ENCODE measurements at regions not wholly inside any gene's neighbourhood (a gene's known extent, or its start where the extent isn't known, plus 50 kb on each side); places are given as distances from the start of the nearest gene placed in this dataset.

DNA sequence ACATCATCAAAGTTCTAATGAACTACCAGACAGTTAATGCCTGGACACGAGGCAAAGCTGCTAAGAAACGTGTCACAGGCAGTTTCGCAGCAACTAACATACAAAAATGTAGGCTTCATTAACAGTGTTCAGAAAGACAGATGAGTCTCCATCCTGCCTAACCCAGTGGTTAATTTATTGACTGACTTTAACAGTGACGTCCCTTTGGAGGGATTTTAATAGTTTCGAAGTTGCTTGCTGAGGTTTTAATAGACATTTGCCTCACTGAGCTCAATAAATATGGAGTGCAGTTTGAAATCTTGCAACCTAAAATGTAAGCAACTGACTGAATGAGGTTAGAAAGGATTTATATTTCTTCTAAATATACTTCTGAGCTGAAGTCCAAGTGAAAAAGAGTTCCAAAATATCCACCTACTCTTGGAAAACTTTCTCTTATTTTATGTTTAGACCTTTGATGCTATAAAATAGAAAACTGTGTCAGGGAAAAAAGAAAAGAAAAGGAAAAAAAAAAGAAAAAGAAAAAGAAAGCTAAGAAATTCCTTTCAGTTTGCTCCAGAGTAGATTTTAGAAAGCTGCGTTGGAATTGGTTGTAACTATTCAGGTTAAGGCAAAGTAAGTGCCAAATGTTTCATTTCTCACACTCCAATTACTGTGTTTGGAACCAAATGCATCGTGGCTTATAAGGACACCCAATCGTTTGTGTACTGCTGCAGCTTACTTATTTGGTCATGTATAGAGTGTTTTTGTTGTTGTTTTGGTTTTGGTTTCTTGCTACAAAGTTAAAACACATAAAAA lies 2016.6 kb downstream of the MAT2B start:
- H3K4me1 Mint-ChIP-seq: no peaks in the 10 kb centered on the region
- no peak overlapping the region for H3K4me3 Mint-ChIP-seq
- H3K36me3 Mint-ChIP-seq: no peaks in the 10 kb centered on the region
- DNase-seq (ENCODE audit: low spot score in 2 of 2) (no peak), ATAC-seq (no peak)
- H3K9me3 Mint-ChIP-seq: peaks cover 3% of the 10 kb centered on the region
- H3K27ac Mint-ChIP-seq: no peak overlapping the region

DNA sequence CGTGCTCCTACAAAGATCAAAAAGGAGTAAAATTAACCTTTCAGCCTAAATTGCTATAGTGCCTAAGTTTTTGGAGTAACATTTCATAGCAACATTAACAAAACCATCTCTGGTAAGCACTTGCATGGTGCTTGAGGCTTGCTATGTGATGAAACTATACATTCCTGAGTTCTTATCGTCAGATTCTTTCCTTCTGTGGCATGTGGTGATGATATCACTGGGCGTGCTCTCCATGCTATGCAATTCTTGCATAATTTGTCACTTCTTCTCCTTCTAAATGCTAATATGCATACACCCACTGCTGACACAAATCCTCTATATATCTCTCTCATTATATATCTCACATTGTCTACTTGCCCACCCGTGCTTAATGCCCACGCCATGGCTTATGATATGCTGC lies 2019.9 kb downstream of the MAT2B start:
- H3K4me1 Mint-ChIP-seq: no peaks in the 10 kb centered on the region
- H3K4me3 Mint-ChIP-seq: no peak overlapping the region
- H3K36me3 Mint-ChIP-seq: no peaks in the 10 kb centered on the region
- ATAC-seq (no peak), DNase-seq (ENCODE audit: low spot score in 2 of 2) (no peak)
- no peak overlapping the region for H3K27ac Mint-ChIP-seq
- H3K9me3 Mint-ChIP-seq: peaks cover 6% of the 10 kb centered on the region

DNA sequence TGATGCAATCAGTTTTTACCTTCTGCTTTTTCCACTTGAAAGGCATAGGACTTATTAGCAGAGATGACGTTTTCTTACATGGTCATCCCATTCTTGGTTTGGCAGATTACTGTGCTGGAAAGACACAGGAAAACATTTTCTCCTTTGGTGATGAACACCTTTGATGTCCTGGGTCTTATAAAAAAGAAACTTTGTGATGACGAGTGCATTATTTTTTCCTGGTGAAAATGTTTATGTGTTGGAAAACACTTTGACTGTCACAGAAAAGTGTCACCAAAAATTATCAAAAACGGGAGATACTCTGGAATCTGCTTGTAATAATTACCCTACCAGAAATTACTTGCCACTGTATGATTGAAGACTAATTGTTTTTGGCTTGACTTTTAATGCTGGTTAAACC lies 2020.9 kb downstream of the MAT2B start:
- H3K9me3 Mint-ChIP-seq: peaks cover 7% of the 10 kb centered on the region
- ATAC-seq (no peak), DNase-seq (ENCODE audit: low spot score in 2 of 2) (no peak)
- no peak overlapping the region for H3K27ac Mint-ChIP-seq
- H3K36me3 Mint-ChIP-seq: no peaks in the 10 kb centered on the region
- H3K4me3 Mint-ChIP-seq: no peak overlapping the region
- no peaks in the 10 kb centered on the region for H3K4me1 Mint-ChIP-seq

DNA sequence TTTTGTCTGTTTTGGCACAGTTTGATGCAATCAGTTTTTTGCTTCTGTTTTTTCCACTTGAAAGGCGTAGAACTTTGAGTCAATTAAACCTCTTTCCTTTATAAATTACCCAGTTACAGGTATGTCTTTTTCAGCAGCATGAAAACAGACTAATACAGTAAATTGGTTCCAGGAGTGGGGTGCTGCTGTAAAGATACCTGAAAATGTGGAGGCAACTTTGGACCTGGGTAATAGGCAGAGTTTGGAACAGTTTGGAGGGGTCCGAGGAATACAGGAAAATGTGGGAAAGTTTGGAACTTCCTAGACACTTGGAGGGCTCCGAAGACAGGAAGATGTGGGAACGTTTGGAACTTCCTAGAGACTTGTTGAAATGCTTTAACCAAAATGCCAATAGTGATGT lies 2022.2 kb downstream of the MAT2B start:
- Mint-ChIP-seq H3K4me3 (no peak overlapping the region), H3K27ac (no peak overlapping the region), H3K4me1 (no peaks in the 10 kb centered on the region), H3K36me3 (no peaks in the 10 kb centered on the region), H3K9me3 (peaks cover 10% of the 10 kb centered on the region)
- DNase-seq (ENCODE audit: low spot score in 2 of 2) (no peak), ATAC-seq (no peak)

DNA sequence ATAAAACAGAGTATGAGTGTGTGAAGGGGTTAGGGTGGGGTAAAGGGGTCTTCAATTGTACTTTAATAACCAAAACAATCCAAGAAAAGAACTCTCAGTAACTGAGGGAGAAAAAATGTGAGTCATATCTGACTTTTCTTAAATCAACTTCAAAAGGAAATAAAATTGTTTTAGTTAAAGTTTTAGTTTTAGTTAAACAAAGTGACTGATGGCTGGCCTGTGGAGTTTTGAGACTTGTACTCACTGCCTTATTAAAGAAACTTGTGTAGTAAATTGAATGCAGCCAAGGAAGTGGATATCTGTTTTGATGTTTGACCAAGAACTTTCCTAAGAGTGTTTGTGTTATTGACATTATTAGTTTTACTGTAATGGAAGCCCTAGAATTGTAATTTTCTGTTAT lies 2032.6 kb downstream of the MAT2B start:
- H3K4me1 Mint-ChIP-seq: no peaks in the 10 kb centered on the region
- H3K4me3 Mint-ChIP-seq: no peak overlapping the region
- ATAC-seq (no peak), DNase-seq (ENCODE audit: low spot score in 2 of 2) (no peak)
- peaks cover 3% of the 10 kb centered on the region for H3K9me3 Mint-ChIP-seq
- H3K27ac Mint-ChIP-seq: no peak overlapping the region
- no peaks in the 10 kb centered on the region for H3K36me3 Mint-ChIP-seq

DNA sequence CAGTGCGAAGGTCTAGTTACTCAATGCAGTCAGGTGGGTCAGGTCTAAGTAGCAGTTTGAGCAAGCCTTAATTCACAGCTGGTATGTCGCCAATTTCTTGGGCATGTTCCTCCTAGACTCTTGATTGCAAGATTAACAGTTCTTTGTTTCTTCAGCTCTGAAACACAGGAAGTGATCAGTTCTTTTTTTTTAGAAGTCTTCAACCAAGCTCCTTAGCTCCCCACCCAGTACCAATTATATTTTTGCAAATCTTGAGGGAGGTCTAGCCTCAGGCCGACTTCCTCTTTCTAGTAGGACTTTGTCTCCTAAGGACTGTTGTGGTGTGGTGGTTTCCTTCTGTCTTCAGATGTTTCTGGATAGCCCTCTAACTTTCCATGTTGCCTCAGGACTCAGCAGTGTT lies 2054.2 kb downstream of the MAT2B start:
- Mint-ChIP-seq H3K4me3 (no peak overlapping the region), H3K9me3 (peaks cover 4% of the 10 kb centered on the region), H3K4me1 (no peaks in the 10 kb centered on the region), H3K36me3 (no peaks in the 10 kb centered on the region), H3K27ac (no peak overlapping the region)
- ATAC-seq (no peak), DNase-seq (ENCODE audit: low spot score in 2 of 2) (no peak)

DNA sequence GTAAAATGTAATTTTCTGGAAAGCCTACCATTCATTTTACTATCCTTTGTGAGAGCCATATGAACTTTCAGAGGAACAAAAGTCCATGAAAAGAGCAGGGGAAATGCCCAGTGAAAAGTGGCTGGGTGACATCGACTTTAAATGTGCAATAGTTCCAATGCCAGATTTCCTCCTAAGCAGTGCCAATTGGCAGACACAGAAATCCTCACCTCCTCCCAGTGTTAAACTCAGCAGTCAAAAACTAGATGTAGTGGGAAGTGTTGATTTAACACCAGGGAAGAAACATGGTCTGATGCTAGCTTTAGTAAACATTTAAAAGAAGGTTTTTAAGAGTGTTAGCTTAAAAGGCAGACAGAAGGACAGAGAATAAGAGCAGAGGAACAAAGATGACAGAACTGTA lies 2055.2 kb downstream of the MAT2B start:
- Mint-ChIP-seq H3K36me3 (no peaks in the 10 kb centered on the region), H3K4me1 (no peaks in the 10 kb centered on the region), H3K9me3 (peaks cover 6% of the 10 kb centered on the region), H3K27ac (no peak overlapping the region), H3K4me3 (no peak overlapping the region)
- DNase-seq (ENCODE audit: low spot score in 2 of 2): no peak
- ATAC-seq: no peak

DNA sequence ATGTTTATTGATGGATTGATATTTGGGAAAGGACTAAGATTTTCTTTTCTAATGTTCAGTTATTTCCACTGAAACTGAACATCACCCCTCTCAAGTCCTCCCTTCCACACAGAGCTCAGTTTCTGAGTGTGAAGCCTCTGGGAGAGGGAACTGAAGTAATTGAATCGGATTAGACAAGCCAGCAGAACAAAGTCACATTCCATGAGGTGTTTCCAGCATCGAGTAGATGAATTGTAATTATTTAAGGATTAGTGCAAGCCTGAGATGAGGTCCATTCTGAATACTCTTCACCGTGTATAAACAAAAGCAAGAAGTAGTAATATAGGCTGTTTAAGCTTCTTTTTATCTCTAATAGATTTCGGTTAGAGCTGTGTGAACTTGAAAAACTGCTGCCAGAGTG lies 2060.5 kb downstream of the MAT2B start:
- no peaks in the 10 kb centered on the region for H3K4me1 Mint-ChIP-seq
- H3K4me3 Mint-ChIP-seq: no peak overlapping the region
- H3K27ac Mint-ChIP-seq: no peak overlapping the region
- H3K36me3 Mint-ChIP-seq: no peaks in the 10 kb centered on the region
- ATAC-seq (no peak), DNase-seq (ENCODE audit: low spot score in 2 of 2) (no peak)
- H3K9me3 Mint-ChIP-seq: peaks cover 7% of the 10 kb centered on the region

DNA sequence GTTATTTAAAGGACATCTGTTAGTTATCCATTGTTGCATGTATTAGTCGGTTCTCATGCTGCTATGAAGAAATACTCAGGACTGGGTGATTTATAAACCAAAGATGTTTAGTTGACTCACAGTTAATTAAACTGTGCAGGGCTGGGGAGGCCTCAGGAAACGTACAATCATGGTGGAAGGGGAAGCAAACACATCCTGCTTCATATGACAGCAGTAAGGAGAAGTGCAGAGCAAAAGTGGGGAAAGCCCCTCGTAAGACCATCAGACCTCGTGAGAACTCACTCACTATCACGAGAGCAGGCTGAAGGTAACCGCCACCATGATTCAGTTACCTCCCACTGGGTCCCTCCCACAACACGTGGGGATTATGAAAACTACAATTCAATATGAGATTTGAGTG lies 2064.1 kb downstream of the MAT2B start:
- no peak overlapping the region for H3K4me3 Mint-ChIP-seq
- no peaks in the 10 kb centered on the region for H3K4me1 Mint-ChIP-seq
- H3K27ac Mint-ChIP-seq: no peak overlapping the region
- no peak for ATAC-seq
- H3K36me3 Mint-ChIP-seq: no peaks in the 10 kb centered on the region
- no peak for DNase-seq (ENCODE audit: low spot score in 2 of 2)
- H3K9me3 Mint-ChIP-seq: peaks cover 14% of the 10 kb centered on the region

DNA sequence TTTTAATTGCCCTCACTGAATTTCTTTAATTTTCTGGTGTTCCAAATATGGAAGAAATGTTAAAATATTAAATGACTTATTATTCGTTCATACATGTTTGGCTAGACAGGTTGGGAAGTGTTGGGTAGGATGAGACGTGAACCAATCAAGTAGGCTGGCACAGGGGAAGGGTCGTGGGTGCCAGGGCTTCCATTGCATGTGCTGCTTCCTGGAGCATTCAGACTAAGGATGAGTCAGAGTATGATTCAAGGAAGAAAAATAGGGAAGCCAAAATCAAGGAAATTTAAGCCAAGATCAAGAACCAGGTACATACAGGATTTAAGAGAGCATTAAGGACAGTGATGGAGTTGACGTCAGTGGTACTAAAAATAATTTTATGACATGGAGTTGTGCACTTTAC lies 2068.0 kb downstream of the MAT2B start:
- Mint-ChIP-seq H3K4me3 (no peak overlapping the region), H3K36me3 (no peaks in the 10 kb centered on the region), H3K27ac (no peak overlapping the region), H3K4me1 (no peaks in the 10 kb centered on the region), H3K9me3 (peaks cover 15% of the 10 kb centered on the region)
- DNase-seq (ENCODE audit: low spot score in 2 of 2) (no peak), ATAC-seq (no peak)

DNA sequence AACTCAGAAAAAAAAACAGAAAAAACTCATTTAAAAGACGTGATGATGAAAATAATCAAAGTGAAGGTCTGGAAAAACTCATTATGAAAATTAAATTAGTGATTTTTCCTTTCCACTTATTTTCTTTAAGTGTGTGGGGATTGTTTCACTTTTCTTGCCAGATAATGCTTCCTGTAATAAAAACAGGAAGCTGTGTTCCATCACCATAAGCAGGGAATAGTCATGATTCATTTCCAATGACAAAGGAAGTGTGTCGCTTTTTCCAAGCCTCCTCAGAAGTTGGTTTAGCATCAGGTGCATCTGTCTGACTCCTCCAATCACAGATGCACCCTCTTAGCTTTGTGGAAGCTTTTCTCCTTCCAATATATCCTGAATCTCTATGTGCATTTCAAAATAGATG lies 2068.7 kb downstream of the MAT2B start:
- no peak for DNase-seq (ENCODE audit: low spot score in 2 of 2)
- Mint-ChIP-seq H3K36me3 (no peaks in the 10 kb centered on the region), H3K4me3 (no peak overlapping the region), H3K4me1 (no peaks in the 10 kb centered on the region), H3K27ac (no peak overlapping the region), H3K9me3 (peaks cover 15% of the 10 kb centered on the region)
- no peak for ATAC-seq

DNA sequence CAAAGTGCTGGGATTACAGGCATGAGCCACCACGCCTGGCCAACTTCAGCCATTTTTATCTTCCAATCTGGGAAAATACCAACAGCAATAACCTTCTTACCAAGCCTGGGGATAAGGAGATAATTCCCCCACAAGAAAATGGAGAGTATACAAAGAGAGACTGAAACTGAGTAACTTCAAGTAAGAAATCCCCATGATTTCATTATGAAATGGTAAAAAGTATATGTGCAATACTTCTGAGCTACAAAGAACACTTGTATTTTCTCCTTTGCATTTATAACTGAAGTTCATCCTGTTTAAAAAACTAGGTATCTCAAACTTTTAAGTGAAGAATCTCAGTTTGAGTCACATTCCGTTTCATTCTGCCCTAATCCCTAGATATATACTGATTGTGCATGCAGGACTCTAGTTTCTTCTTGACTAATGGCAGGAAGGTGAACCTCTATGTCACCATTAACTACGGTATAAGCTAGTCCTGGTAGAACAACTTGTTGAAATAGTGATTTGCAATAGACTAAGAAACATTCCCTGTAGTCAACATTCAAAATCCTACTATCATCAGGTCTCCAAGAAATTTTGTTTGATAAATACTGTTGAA lies 2071.4 kb downstream of the MAT2B start:
- Mint-ChIP-seq H3K9me3 (peaks cover 8% of the 10 kb centered on the region), H3K36me3 (no peaks in the 10 kb centered on the region), H3K4me1 (no peaks in the 10 kb centered on the region), H3K27ac (no peak overlapping the region), H3K4me3 (no peak overlapping the region)
- ATAC-seq (no peak), DNase-seq (ENCODE audit: low spot score in 2 of 2) (no peak)

DNA sequence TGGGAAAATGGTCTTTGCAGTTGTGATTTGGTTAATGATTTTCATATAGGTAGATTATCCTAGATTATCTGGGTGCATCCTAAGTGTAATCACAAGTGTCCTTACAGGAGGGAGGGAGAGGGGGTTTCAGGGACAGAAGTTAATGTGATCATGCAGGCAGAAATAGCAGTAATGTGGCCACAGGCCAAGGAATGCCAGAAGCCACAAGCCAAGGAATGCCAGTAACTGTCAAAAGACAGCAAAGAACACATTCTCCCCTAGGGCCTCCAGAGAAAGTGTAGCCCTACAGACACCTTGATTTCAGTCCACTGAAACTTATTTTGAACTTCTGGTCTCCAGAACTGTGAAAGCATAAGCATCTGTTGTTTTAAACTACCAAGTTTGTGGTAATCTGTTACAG lies 2074.5 kb downstream of the MAT2B start:
- no peak overlapping the region for H3K27ac Mint-ChIP-seq
- H3K4me3 Mint-ChIP-seq: no peak overlapping the region

DNA sequence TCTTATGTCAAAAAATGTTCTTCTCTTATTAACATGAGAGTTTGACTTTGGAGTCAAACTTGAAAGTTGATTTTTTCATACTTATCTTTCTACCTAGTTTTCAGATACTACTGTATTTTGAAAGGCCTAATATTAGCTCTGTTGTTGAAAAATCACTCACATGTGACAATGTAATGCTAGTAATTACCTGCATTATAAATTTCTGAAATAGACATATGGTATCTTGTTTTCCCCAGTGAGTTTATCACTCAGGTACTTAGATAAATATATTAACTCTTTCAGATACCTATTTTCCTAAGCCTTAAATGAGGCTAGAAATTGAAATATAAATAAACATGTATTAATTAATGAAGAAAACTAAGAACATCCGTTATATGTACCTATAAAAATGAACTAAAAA lies 2089.3 kb downstream of the MAT2B start:
- no peaks in the 10 kb centered on the region for H3K4me1 Mint-ChIP-seq
- DNase-seq (ENCODE audit: low spot score in 2 of 2) (no peak), ATAC-seq (no peak)
- H3K9me3 Mint-ChIP-seq: peaks cover 18% of the 10 kb centered on the region
- H3K36me3 Mint-ChIP-seq: no peaks in the 10 kb centered on the region
- no peak overlapping the region for H3K4me3 Mint-ChIP-seq
- H3K27ac Mint-ChIP-seq: no peak overlapping the region

More for the DNA sequence above, 2074.5 kb downstream of the MAT2B start:
- Mint-ChIP-seq H3K9me3 (peaks cover 4% of the 10 kb centered on the region), H3K36me3 (no peaks in the 10 kb centered on the region), H3K4me1 (no peaks in the 10 kb centered on the region)
- no peak for DNase-seq (ENCODE audit: low spot score in 2 of 2)
- no peak for ATAC-seq

DNA sequence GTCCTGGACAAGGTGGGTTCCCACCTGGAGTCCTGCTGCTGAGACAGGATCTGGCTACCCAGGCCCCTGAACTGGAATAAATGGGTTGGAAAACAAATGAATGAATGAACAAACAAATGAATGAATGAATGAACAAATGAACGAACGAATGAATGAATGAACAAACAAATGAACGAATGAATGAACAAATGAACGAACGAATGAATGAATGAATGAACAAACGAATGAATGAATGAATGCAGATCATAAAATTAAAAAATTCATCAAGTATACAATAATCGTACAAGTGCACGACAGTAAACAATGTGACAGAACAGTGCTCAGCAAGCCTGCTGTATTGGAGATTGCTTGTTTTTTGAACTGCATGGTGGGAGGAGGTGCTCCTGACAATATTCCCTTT lies 2097.1 kb downstream of the MAT2B start:
- no peak for DNase-seq (ENCODE audit: low spot score in 2 of 2)
- no peak for ATAC-seq
- H3K4me1 Mint-ChIP-seq: no peaks in the 10 kb centered on the region
- no peak overlapping the region for H3K27ac Mint-ChIP-seq
- H3K9me3 Mint-ChIP-seq: peaks cover 30% of the 10 kb centered on the region
- H3K36me3 Mint-ChIP-seq: no peaks in the 10 kb centered on the region
- H3K4me3 Mint-ChIP-seq: no peak overlapping the region

DNA sequence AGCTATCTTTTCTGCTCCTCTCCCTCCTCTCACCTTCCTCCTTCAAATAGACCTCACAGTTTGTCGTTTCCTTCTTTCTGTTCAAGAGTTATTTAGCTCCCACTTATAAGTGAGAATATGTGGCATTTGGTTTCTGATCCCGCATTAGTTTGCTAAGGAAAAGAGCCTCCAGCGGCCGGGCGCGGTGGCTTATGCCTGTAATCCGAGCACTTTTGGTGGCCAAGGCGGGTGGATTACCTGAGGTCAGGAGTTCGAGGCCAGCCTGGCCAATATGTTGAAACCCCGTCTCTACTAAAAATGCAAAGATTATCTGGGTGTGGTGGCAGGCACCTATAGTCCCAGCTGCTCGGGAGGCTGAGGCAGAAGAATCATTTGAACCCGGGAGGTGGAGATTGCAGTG lies 2101.6 kb downstream of the MAT2B start:
- no peak overlapping the region for H3K27ac Mint-ChIP-seq
- DNase-seq (ENCODE audit: low spot score in 2 of 2): no peak
- no peaks in the 10 kb centered on the region for H3K4me1 Mint-ChIP-seq
- no peak overlapping the region for H3K4me3 Mint-ChIP-seq
- H3K9me3 Mint-ChIP-seq: peaks cover 19% of the 10 kb centered on the region
- no peaks in the 10 kb centered on the region for H3K36me3 Mint-ChIP-seq
- ATAC-seq: no peak
